ENCODE measurements at regions not wholly inside any gene's neighbourhood (a gene's known extent, or its start where the extent isn't known, plus 50 kb on each side); places are given as distances from the start of the nearest gene placed in this dataset.

- TF ChIP-seq POLR2AphosphoS5 (IDR thresholded peaks at IDR 0.05; ENCODE audit: low read depth) (no peak), GABPA (IDR thresholded peaks at IDR 0.05; ENCODE audit: low read depth) (no peak), CTCF (IDR thresholded peaks at IDR 0.05; ENCODE audit: insufficient read depth, low read length) (no peak), REST (IDR thresholded peaks at IDR 0.05; ENCODE audit: insufficient replicate concordance, low read depth) (no peak), SPI1 (IDR thresholded peaks at IDR 0.05; ENCODE audit: borderline replicate concordance, low read depth) (no peak)
Measured at GRCh38 chr2:19028587-19029375, 329.6 kb downstream of the OSR1 start.
